Endodermal cell (in vitro differentiated cells): ENCODE measurements at regions not wholly inside any gene's neighbourhood (a gene's known extent, or its start where the extent isn't known, plus 50 kb on each side); places are given as distances from the start of the nearest gene placed in this dataset.

ENCODE experiments used
- DNase-seq: peaks from one replicate; pipeline ENCODE4 v3.0.0-alpha.2; 2017
- H3K27ac ChIP-seq: 2 replicates; pipeline ENCODE4 v1.5.1; 2013; ENCODE audit warnings: mild to moderate bottlenecking, low read depth, low read length, moderate library complexity
- H3K27me3 ChIP-seq: 2 replicates; pipeline ENCODE4 v1.6.1; 2013; ENCODE audit warnings: mild to moderate bottlenecking, low read length, moderate library complexity; ENCODE audit not compliant: insufficient read depth, control insufficient read depth, poor library complexity, severe bottlenecking
- H3K36me3 ChIP-seq: 2 replicates; pipeline ENCODE4 v1.7.0; 2013; ENCODE audit warnings: mild to moderate bottlenecking, low read length, moderate library complexity; ENCODE audit not compliant: control insufficient read depth, insufficient read depth
- H3K4me1 ChIP-seq: one replicate; pipeline ENCODE4 v1.7.0; 2013; ENCODE audit warnings: low read length; ENCODE audit not compliant: control insufficient read depth, insufficient read depth
- H3K4me3 ChIP-seq: 2 replicates; pipeline ENCODE4 v1.5.1; 2013; ENCODE audit warnings: mild to moderate bottlenecking, low read length, moderate library complexity
- H3K9ac ChIP-seq: 2 replicates; pipeline ENCODE4 v1.6.1; 2013; ENCODE audit warnings: mild to moderate bottlenecking, low read length, moderate library complexity; ENCODE audit not compliant: poor library complexity, severe bottlenecking; ENCODE audit errors: extremely low read depth
- H3K9me3 ChIP-seq: 2 replicates; pipeline ENCODE4 v1.6.1; 2013; ENCODE audit warnings: mild to moderate bottlenecking, low read length, moderate library complexity; ENCODE audit not compliant: control insufficient read depth
- H3K27ac Mint-ChIP-seq: 2 replicates; pipeline ENCODE4 v1.8.0; 2020; ENCODE audit warnings: mixed read lengths
- H3K27me3 Mint-ChIP-seq: 2 replicates; pipeline ENCODE4 v1.8.0; 2021; ENCODE audit warnings: mild to moderate bottlenecking, mixed read lengths; ENCODE audit not compliant: insufficient read depth
- H3K36me3 Mint-ChIP-seq: 2 replicates; pipeline ENCODE4 v1.8.0; 2020; ENCODE audit warnings: low read depth, mixed read lengths
- H3K4me1 Mint-ChIP-seq: 2 replicates; pipeline ENCODE4 v1.8.0; 2020; ENCODE audit warnings: mixed read lengths
- H3K4me3 Mint-ChIP-seq: 2 replicates; pipeline ENCODE4 v1.8.0; 2020; ENCODE audit warnings: mild to moderate bottlenecking, moderate library complexity, mixed read lengths
- H3K9me3 Mint-ChIP-seq: 2 replicates; pipeline ENCODE4 v1.8.0; 2020; ENCODE audit warnings: mild to moderate bottlenecking, mixed read lengths
- WGBS, 2 experiments: methylation state at CpG; one replicate each; pipeline versions ENCODE4 v1.1.5 to v1.1.7; 2013; ENCODE audit warnings: missing lambda C conversion rate in 2 of 2, mixed read lengths in 1 of 2; ENCODE audit not compliant: insufficient coverage in 1 of 2, insufficient read length in 1 of 2; 5-methylcytosine and 5-hydroxymethylcytosine counted together
- TF ChIP-seq, protein P1 (sequence below): fragments of 200-600 bp; sonication (generic); conservative IDR thresholded peaks from 2 replicates; pipeline ENCODE4 v1.5.0; 2021; ENCODE audit warnings: antibody characterized with exemption, mild to moderate bottlenecking

GRCh38 chr3:178095522-178095921 lies 440.7 kb upstream of the KCNMB2 start:
- H3K27me3 ChIP-seq, result no peaks in the 10 kb centered on the region
- Mint-ChIP-seq H3K9me3 (peaks cover 23% of the 10 kb centered on the region), H3K4me3 (no peak overlapping the region), H3K36me3 (peaks cover 4% of the 10 kb centered on the region), H3K27ac (no peak overlapping the region), H3K4me1 (no peaks in the 10 kb centered on the region), H3K27me3 (no peaks in the 10 kb centered on the region)
- 96 to 100% methylated on average over 1 to 2 of the region's 2 CpGs for WGBS, 2 experiments
- H3K4me1 ChIP-seq, result no peaks in the 10 kb centered on the region
- H3K9ac ChIP-seq, result no peak overlapping the region
- no peak overlapping the region for H3K27ac ChIP-seq
- H3K9me3 ChIP-seq, result peaks cover 4% of the 10 kb centered on the region
- no peak for DNase-seq
- no peaks in the 10 kb centered on the region for H3K36me3 ChIP-seq
- no peak overlapping the region for H3K4me3 ChIP-seq
- TF ChIP-seq, protein P1, sequence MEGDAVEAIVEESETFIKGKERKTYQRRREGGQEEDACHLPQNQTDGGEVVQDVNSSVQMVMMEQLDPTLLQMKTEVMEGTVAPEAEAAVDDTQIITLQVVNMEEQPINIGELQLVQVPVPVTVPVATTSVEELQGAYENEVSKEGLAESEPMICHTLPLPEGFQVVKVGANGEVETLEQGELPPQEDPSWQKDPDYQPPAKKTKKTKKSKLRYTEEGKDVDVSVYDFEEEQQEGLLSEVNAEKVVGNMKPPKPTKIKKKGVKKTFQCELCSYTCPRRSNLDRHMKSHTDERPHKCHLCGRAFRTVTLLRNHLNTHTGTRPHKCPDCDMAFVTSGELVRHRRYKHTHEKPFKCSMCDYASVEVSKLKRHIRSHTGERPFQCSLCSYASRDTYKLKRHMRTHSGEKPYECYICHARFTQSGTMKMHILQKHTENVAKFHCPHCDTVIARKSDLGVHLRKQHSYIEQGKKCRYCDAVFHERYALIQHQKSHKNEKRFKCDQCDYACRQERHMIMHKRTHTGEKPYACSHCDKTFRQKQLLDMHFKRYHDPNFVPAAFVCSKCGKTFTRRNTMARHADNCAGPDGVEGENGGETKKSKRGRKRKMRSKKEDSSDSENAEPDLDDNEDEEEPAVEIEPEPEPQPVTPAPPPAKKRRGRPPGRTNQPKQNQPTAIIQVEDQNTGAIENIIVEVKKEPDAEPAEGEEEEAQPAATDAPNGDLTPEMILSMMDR, result no peak

DNA sequence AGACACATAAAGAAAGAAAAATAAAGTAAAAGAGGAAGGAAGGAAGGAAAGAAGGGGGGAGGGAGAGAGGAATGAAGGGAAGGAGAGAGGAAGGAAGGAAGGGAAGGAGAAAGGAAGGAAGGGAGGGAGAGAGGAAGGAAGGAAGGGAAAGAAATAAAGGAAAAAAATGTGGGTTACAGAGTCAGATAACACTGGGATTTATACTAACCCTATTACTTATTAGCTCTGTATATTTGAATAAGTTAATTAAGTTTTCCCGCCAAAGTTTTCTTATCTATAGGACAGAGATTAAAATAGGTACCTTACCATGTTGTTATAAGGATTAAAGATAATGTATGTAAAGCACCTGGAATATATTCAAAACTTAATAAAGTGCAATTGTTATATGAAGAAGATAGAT lies 439.3 kb upstream of the KCNMB2 start:
- no peak overlapping the region for H3K9ac ChIP-seq
- no peak for DNase-seq
- no peak overlapping the region for H3K4me3 ChIP-seq
- no peaks in the 10 kb centered on the region for H3K4me1 ChIP-seq
- H3K9me3 Mint-ChIP-seq, result peaks cover 23% of the 10 kb centered on the region
- H3K27me3 Mint-ChIP-seq, result no peaks in the 10 kb centered on the region
- H3K36me3 Mint-ChIP-seq, result peaks cover 4% of the 10 kb centered on the region
- H3K36me3 ChIP-seq, result no peaks in the 10 kb centered on the region
- peaks cover 8% of the 10 kb centered on the region for H3K4me1 Mint-ChIP-seq
- no peak overlapping the region for H3K27ac Mint-ChIP-seq
- H3K27ac ChIP-seq, result no peak overlapping the region
- TF ChIP-seq, protein P1, result no peak
- no peak overlapping the region for H3K4me3 Mint-ChIP-seq
- H3K9me3 ChIP-seq, result peaks cover 4% of the 10 kb centered on the region
- WGBS, 2 experiments, result no CpG with 5 or more reads among the region's 1 CpG
- H3K27me3 ChIP-seq, result no peaks in the 10 kb centered on the region

DNA sequence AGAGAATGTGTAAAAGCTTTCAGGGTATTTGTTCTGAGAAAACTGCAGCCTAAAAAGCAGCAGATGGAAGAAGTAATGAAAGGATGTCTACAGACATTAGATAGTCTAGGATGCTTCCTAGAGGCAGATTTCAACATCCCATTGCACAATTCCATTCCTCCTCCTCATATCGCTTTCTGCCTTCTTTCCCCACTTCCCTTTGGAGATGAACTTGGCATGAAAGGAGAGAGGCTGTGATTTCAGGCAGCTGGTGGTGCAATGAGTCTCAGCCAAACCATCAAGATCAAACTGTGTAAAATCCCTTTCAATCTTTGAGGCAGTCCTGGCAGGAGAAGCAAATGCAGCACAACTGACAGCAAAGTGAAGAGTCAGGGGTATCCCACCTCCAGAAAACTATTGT lies 438.7 kb upstream of the KCNMB2 start:
- peaks cover 21% of the 10 kb centered on the region for H3K9me3 Mint-ChIP-seq
- H3K27me3 Mint-ChIP-seq, result no peaks in the 10 kb centered on the region
- WGBS, 2 experiments, result 92% methylated on average over 1 of the region's 1 CpG; no CpG with 5 or more reads in 1 of the 2 experiments
- H3K4me1 Mint-ChIP-seq, result peaks cover 12% of the 10 kb centered on the region
- Histone ChIP-seq H3K4me1 (no peaks in the 10 kb centered on the region), H3K4me3 (no peak overlapping the region), H3K27ac (no peak overlapping the region), H3K9ac (no peak overlapping the region), H3K36me3 (no peaks in the 10 kb centered on the region), H3K9me3 (peaks cover 4% of the 10 kb centered on the region), H3K27me3 (no peaks in the 10 kb centered on the region)
- H3K27ac Mint-ChIP-seq, result no peak overlapping the region
- no peak overlapping the region for H3K4me3 Mint-ChIP-seq
- TF ChIP-seq, protein P1, result no peak
- no peak for DNase-seq
- H3K36me3 Mint-ChIP-seq, result peaks cover 4% of the 10 kb centered on the region
